ENCODE measurements at regions not wholly inside any gene's neighbourhood (a gene's known extent, or its start where the extent isn't known, plus 50 kb on each side); places are given as distances from the start of the nearest gene placed in this dataset.

DNA sequence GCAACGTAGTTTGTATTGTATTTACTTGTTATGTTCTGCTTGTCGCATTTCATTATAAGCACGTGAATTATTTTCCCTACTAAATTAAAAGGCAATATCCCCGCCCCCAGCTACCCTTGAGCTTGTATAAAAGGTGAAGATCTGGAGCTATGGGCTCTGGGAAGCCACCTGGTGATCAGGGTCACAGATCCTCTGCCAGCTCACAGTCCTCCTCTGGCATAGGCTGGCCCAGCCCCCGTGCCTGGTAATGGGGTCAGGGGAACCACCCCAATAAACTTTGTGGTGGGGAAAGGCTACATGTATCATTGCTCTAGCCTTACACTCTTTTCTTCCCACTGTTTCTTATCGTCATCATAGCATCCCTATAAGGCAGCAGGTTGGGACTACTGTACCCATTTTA lies 190.2 kb upstream of the TSHZ3 start (continued):
- TF ChIP-seq, protein P1, sequence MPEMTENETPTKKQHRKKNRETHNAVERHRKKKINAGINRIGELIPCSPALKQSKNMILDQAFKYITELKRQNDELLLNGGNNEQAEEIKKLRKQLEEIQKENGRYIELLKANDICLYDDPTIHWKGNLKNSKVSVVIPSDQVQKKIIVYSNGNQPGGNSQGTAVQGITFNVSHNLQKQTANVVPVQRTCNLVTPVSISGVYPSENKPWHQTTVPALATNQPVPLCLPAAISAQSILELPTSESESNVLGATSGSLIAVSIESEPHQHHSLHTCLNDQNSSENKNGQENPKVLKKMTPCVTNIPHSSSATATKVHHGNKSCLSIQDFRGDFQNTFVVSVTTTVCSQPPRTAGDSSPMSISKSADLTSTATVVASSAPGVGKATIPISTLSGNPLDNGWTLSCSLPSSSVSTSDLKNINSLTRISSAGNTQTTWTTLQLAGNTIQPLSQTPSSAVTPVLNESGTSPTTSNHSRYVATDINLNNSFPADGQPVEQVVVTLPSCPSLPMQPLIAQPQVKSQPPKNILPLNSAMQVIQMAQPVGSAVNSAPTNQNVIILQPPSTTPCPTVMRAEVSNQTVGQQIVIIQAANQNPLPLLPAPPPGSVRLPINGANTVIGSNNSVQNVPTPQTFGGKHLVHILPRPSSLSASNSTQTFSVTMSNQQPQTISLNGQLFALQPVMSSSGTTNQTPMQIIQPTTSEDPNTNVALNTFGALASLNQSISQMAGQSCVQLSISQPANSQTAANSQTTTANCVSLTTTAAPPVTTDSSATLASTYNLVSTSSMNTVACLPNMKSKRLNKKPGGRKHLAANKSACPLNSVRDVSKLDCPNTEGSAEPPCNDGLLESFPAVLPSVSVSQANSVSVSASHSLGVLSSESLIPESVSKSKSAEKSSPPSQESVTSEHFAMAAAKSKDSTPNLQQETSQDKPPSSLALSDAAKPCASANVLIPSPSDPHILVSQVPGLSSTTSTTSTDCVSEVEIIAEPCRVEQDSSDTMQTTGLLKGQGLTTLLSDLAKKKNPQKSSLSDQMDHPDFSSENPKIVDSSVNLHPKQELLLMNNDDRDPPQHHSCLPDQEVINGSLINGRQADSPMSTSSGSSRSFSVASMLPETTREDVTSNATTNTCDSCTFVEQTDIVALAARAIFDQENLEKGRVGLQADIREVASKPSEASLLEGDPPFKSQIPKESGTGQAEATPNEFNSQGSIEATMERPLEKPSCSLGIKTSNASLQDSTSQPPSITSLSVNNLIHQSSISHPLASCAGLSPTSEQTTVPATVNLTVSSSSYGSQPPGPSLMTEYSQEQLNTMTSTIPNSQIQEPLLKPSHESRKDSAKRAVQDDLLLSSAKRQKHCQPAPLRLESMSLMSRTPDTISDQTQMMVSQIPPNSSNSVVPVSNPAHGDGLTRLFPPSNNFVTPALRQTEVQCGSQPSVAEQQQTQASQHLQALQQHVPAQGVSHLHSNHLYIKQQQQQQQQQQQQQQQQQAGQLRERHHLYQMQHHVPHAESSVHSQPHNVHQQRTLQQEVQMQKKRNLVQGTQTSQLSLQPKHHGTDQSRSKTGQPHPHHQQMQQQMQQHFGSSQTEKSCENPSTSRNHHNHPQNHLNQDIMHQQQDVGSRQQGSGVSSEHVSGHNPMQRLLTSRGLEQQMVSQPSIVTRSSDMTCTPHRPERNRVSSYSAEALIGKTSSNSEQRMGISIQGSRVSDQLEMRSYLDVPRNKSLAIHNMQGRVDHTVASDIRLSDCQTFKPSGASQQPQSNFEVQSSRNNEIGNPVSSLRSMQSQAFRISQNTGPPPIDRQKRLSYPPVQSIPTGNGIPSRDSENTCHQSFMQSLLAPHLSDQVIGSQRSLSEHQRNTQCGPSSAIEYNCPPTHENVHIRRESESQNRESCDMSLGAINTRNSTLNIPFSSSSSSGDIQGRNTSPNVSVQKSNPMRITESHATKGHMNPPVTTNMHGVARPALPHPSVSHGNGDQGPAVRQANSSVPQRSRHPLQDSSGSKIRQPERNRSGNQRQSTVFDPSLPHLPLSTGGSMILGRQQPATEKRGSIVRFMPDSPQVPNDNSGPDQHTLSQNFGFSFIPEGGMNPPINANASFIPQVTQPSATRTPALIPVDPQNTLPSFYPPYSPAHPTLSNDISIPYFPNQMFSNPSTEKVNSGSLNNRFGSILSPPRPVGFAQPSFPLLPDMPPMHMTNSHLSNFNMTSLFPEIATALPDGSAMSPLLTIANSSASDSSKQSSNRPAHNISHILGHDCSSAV (CRISPR knock-in tag; IDR thresholded peaks at IDR 0.05; ENCODE audit: borderline replicate concordance): no peak
- TF ChIP-seq, protein P2, sequence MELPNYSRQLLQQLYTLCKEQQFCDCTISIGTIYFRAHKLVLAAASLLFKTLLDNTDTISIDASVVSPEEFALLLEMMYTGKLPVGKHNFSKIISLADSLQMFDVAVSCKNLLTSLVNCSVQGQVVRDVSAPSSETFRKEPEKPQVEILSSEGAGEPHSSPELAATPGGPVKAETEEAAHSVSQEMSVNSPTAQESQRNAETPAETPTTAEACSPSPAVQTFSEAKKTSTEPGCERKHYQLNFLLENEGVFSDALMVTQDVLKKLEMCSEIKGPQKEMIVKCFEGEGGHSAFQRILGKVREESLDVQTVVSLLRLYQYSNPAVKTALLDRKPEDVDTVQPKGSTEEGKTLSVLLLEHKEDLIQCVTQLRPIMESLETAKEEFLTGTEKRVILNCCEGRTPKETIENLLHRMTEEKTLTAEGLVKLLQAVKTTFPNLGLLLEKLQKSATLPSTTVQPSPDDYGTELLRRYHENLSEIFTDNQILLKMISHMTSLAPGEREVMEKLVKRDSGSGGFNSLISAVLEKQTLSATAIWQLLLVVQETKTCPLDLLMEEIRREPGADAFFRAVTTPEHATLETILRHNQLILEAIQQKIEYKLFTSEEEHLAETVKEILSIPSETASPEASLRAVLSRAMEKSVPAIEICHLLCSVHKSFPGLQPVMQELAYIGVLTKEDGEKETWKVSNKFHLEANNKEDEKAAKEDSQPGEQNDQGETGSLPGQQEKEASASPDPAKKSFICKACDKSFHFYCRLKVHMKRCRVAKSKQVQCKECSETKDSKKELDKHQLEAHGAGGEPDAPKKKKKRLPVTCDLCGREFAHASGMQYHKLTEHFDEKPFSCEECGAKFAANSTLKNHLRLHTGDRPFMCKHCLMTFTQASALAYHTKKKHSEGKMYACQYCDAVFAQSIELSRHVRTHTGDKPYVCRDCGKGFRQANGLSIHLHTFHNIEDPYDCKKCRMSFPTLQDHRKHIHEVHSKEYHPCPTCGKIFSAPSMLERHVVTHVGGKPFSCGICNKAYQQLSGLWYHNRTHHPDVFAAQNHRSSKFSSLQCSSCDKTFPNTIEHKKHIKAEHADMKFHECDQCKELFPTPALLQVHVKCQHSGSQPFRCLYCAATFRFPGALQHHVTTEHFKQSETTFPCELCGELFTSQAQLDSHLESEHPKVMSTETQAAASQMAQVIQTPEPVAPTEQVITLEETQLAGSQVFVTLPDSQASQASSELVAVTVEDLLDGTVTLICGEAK (IDR thresholded peaks at IDR 0.05): no peak
- TF ChIP-seq, protein P2 (CRISPR knock-in tag; IDR thresholded peaks at IDR 0.05): no peak
- no peak for TF ChIP-seq ZSCAN9 (CRISPR knock-in tag; IDR thresholded peaks at IDR 0.05; ENCODE audit: borderline replicate concordance)
- no peak for TF ChIP-seq RAD21 (CRISPR knock-in tag; IDR thresholded peaks at IDR 0.05)

Measured in HepG2 (cell line).